ENCODE measurements at regions not wholly inside any gene's neighbourhood (a gene's known extent, or its start where the extent isn't known, plus 50 kb on each side); places are given as distances from the start of the nearest gene placed in this dataset.

- Histone ChIP-seq H3K27me3 (ENCODE audit: control insufficient read depth, extremely low read depth, insufficient read depth, low read length) (no peaks in the 10 kb centered on the region), H3K9ac (ENCODE audit: control insufficient read depth, extremely low read depth, insufficient read depth, low read length) (no peak overlapping the region), H3K9me3 (ENCODE audit: control insufficient read depth, low read depth, low read length) (no peaks in the 10 kb centered on the region), H3K4me3 (ENCODE audit: control insufficient read depth in 2 of 3, extremely low read depth in 1 of 3, insufficient read depth in 2 of 3, low read depth in 1 of 3, low read length in 3 of 3) (no peak overlapping the region), H3K27ac (ENCODE audit: control insufficient read depth, insufficient read depth, low read length) (no peak overlapping the region), H3K79me2 (ENCODE audit: control insufficient read depth, insufficient read depth, low read length) (no peaks in the 10 kb centered on the region), H3K4me1 (ENCODE audit: control insufficient read depth, extremely low read depth, insufficient read depth, low read length) (no peaks in the 10 kb centered on the region), H4K20me1 (ENCODE audit: control insufficient read depth, extremely low read depth, insufficient read depth, low read length) (no peaks in the 10 kb centered on the region), H2AFZ (ENCODE audit: control insufficient read depth, low read length) (no peak overlapping the region), H3K36me3 (ENCODE audit: control insufficient read depth in 2 of 2, extremely low read depth in 1 of 2, insufficient read depth in 2 of 2, low read length in 2 of 2) (no peaks in the 10 kb centered on the region), H3K9me1 (ENCODE audit: control insufficient read depth, extremely low read depth, insufficient read depth, low read length) (no peaks in the 10 kb centered on the region), H3K4me2 (ENCODE audit: control insufficient read depth, extremely low read depth, insufficient read depth, low read depth, low read length) (no peak overlapping the region)
- TF ChIP-seq EZH2 (IDR thresholded peaks at IDR 0.05; ENCODE audit: low read length) (no peak), CTCF (optimal IDR thresholded peaks at IDR 0.05 in 1 of 3, IDR thresholded peaks at IDR 0.05 in 1 of 3, conservative IDR thresholded peaks at IDR 0.05 in 1 of 3; ENCODE audit: extremely low read depth in 1 of 3, insufficient read depth in 2 of 3, low read length in 3 of 3) (no peak)
- FAIRE-seq (no peak), DNase-seq (ENCODE audit: low read depth, low spot score) (no peak)
- dilution Hi-C loops (cut with MboI; ENCODE audit: extremely low pct_ligation_motif_present, low sequenced_read_pairs) = no loop called here
Observed at GRCh38 chr2:216911008-216911407, 51.1 kb upstream of the TNP1 start.

GRCh38 chr2:216909541-216910210, 49.8 kb upstream of the TNP1 start:
- Histone ChIP-seq H3K4me3 (ENCODE audit: control insufficient read depth in 2 of 3, extremely low read depth in 1 of 3, insufficient read depth in 2 of 3, low read depth in 1 of 3, low read length in 3 of 3) (no peak overlapping the region), H3K27me3 (ENCODE audit: control insufficient read depth, extremely low read depth, insufficient read depth, low read length) (no peaks in the 10 kb centered on the region), H2AFZ (ENCODE audit: control insufficient read depth, low read length) (no peak overlapping the region), H4K20me1 (ENCODE audit: control insufficient read depth, extremely low read depth, insufficient read depth, low read length) (no peaks in the 10 kb centered on the region), H3K9ac (ENCODE audit: control insufficient read depth, extremely low read depth, insufficient read depth, low read length) (no peak overlapping the region), H3K79me2 (ENCODE audit: control insufficient read depth, insufficient read depth, low read length) (no peaks in the 10 kb centered on the region), H3K27ac (ENCODE audit: control insufficient read depth, insufficient read depth, low read length) (no peak overlapping the region), H3K4me2 (ENCODE audit: control insufficient read depth, extremely low read depth, insufficient read depth, low read depth, low read length) (no peak overlapping the region), H3K9me1 (ENCODE audit: control insufficient read depth, extremely low read depth, insufficient read depth, low read length) (no peaks in the 10 kb centered on the region), H3K36me3 (ENCODE audit: control insufficient read depth in 2 of 2, extremely low read depth in 1 of 2, insufficient read depth in 2 of 2, low read length in 2 of 2) (no peaks in the 10 kb centered on the region), H3K9me3 (ENCODE audit: control insufficient read depth, low read depth, low read length) (no peaks in the 10 kb centered on the region), H3K4me1 (ENCODE audit: control insufficient read depth, extremely low read depth, insufficient read depth, low read length) (no peaks in the 10 kb centered on the region)
- FAIRE-seq (no peak), DNase-seq (ENCODE audit: low read depth, low spot score) (no peak)
- TF ChIP-seq CTCF (optimal IDR thresholded peaks at IDR 0.05 in 1 of 3, IDR thresholded peaks at IDR 0.05 in 1 of 3, conservative IDR thresholded peaks at IDR 0.05 in 1 of 3; ENCODE audit: extremely low read depth in 1 of 3, insufficient read depth in 2 of 3, low read length in 3 of 3) (no peak), EZH2 (IDR thresholded peaks at IDR 0.05; ENCODE audit: low read length) (no peak)
- dilution Hi-C loops (cut with MboI; ENCODE audit: extremely low pct_ligation_motif_present, low sequenced_read_pairs) = no loop called here

Small RNAs in the stretch of these regions (small RNA-seq; reads per million reads assigned to genes)
- 0 reads per million in 3 experiments for gene RF01983 (ENCODE audit: insufficient read length in 3 of 3, low read depth in 3 of 3, low replicate concordance in 1 of 3)

Data from keratinocyte (primary cell).